Right atrium auricular region (tissue), 2 donors: ENCODE measurements at regions not wholly inside any gene's neighbourhood (a gene's known extent, or its start where the extent isn't known, plus 50 kb on each side); places are given as distances from the start of the nearest gene placed in this dataset.
"Not testable (repeated sequence)": the region's sequence is repeated elsewhere in the genome, so short reads cannot be mapped to it uniquely, and the experiment has no call there.

Experiments
- DNase-seq: peaks from one replicate; pipeline ENCODE4 v3.0.0-alpha.2; 2019; ENCODE audit warnings: low spot score
- H3K27ac ChIP-seq, 2 donors: fragments of 200-600 bp; sonication (generic); 1 replicate in 1 of 2; 2 replicates in 1 of 2; pipeline ENCODE4 v1.5.1; 2016 to 2019
- H3K27me3 ChIP-seq, 2 donors: fragments of 200-600 bp; sonication (generic); one replicate each; pipeline versions ENCODE4 v1.5.1 to v1.6.0; 2017 to 2019
- H3K36me3 ChIP-seq: fragments of 200-600 bp; sonication (generic); one replicate; pipeline ENCODE4 v1.5.1; 2016
- H3K4me1 ChIP-seq, 2 donors: fragments of 200-600 bp; sonication (generic); one replicate each; pipeline versions ENCODE4 v1.5.1 to v1.6.0; 2017 to 2019
- H3K4me3 ChIP-seq, 2 donors: fragments of 200-600 bp; sonication (generic); 1 replicate in 1 of 2; 2 replicates in 1 of 2; pipeline ENCODE4 v1.5.1; 2017 to 2019; ENCODE audit warnings: mild to moderate bottlenecking in 1 of 2, moderate library complexity in 1 of 2
- H3K9me3 ChIP-seq, 2 donors: fragments of 200-600 bp; sonication (generic); one replicate each; pipeline ENCODE4 v1.5.1; 2019
- CTCF ChIP-seq, 2 donors: fragments of 200-600 bp; sonication (generic); IDR thresholded peaks; one replicate each; pipeline ENCODE4 v1.5.1; 2019; ENCODE audit warnings: antibody characterized with exemption in 2 of 2

- Histone ChIP-seq H3K27ac (no peak overlapping the region), H3K4me1 (no peaks in the 10 kb centered on the region), H3K36me3 (no peaks in the 10 kb centered on the region), H3K9me3 (no peaks in the 10 kb centered on the region), H3K27me3 (no peaks in the 10 kb centered on the region), H3K4me3 (no peak overlapping the region)
- no peak for DNase-seq
- TF ChIP-seq CTCF (IDR thresholded peaks at IDR 0.05): no peak
Observed at GRCh38 chr6:164048840-164049516, 634.5 kb downstream of the QKI start.

GRCh38 chr6:164045082-164045481 is 630.6 kb downstream of the QKI start:
- Histone ChIP-seq H3K4me1 (no peaks in the 10 kb centered on the region), H3K27ac (no peak overlapping the region), H3K27me3 (no peaks in the 10 kb centered on the region), H3K4me3 (no peak overlapping the region), H3K36me3 (no peaks in the 10 kb centered on the region), H3K9me3 (no peaks in the 10 kb centered on the region)
- TF ChIP-seq CTCF (IDR thresholded peaks at IDR 0.05): no peak
- DNase-seq: no peak

GRCh38 chr6:164043656-164044055 is 629.1 kb downstream of the QKI start:
- not testable (repeated sequence) for H3K4me3 ChIP-seq, H3K27me3 ChIP-seq, DNase-seq, H3K27ac ChIP-seq, H3K4me1 ChIP-seq, H3K9me3 ChIP-seq, H3K36me3 ChIP-seq

GRCh38 chr6:164042212-164042611 is 627.7 kb downstream of the QKI start:
- Histone ChIP-seq H3K9me3 (no peaks in the 10 kb centered on the region), H3K4me3 (no peak overlapping the region), H3K27me3 (no peaks in the 10 kb centered on the region), H3K27ac (no peak overlapping the region), H3K36me3 (no peaks in the 10 kb centered on the region), H3K4me1 (no peaks in the 10 kb centered on the region)
- no peak for DNase-seq
- no peak for TF ChIP-seq CTCF (IDR thresholded peaks at IDR 0.05)

- H3K36me3 ChIP-seq: no peaks in the 10 kb centered on the region
- H3K9me3 ChIP-seq: no peaks in the 10 kb centered on the region
- H3K27ac ChIP-seq: no peak overlapping the region
- H3K27me3 ChIP-seq: no peaks in the 10 kb centered on the region
- no peak for TF ChIP-seq CTCF (IDR thresholded peaks at IDR 0.05)
- DNase-seq: no peak
- H3K4me1 ChIP-seq: no peaks in the 10 kb centered on the region
- H3K4me3 ChIP-seq: no peak overlapping the region
Observed at GRCh38 chr6:164040994-164041393, 626.5 kb downstream of the QKI start.

GRCh38 chr6:164039954-164040375 is 625.4 kb downstream of the QKI start:
- no peak for DNase-seq
- Histone ChIP-seq H3K27ac (no peak overlapping the region), H3K36me3 (no peaks in the 10 kb centered on the region), H3K27me3 (no peaks in the 10 kb centered on the region), H3K9me3 (no peaks in the 10 kb centered on the region), H3K4me3 (no peak overlapping the region), H3K4me1 (no peaks in the 10 kb centered on the region)
- peak in 1 of 2 donors; percentile 21 for TF ChIP-seq CTCF (IDR thresholded peaks at IDR 0.05)
